HG03565 (cell line): ENCODE measurements at regions not wholly inside any gene's neighbourhood (a gene's known extent, or its start where the extent isn't known, plus 50 kb on each side); places are given as distances from the start of the nearest gene placed in this dataset.
A peak's percentile ranks its signal among the peaks of the same experiment; 100 is the strongest.
"Not testable (repeated sequence)": the region's sequence is repeated elsewhere in the genome, so short reads cannot be mapped to it uniquely, and the experiment has no call there.

Source experiments
- ATAC-seq: cut with Tn5 transposase; IDR thresholded peaks from one replicate; pipeline ENCODE4 v1.9.1; 2021; ENCODE audit warnings: mild to moderate bottlenecking, moderate library complexity; ENCODE audit not compliant: unreplicated experiment

DNA sequence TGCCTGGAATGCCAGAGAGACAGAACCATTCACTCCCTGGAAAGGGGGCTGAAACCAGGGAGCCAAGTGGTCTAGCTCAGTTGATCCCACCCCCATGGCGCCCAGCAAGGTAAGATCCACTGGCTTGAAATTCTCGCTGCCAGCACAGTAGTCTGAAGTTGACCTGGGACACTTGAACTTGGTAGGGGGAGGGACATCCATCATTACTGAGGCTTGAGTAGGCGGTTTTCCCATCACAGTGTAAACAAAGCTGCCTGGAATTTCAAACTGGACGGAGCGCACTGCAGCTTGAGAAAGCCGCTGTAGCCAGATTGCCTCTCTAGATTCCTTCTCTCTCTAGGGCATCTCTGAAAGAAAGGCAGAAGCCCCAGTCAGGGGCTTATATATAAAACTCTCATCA, 310.7 kb upstream of the DPPA4 start:
- no peak for ATAC-seq

DNA sequence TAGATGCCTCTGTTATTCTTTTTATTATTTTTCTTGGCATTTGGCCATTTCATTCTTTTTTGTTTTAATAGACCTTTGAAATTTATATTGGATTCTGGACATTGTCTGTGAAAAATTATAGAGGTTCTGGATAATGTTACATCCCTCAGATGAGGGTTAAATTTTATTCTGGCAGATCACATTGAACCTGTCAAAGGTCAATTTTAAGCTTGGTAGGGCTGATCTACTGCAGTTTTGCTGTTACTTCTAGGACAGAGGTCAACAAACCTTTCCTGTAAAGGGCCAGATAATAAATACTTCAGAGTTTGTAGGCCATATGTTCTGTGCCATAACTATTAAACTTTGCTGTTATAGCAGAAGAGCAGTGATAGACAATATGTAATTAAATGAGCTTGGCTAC, 318.9 kb upstream of the DPPA4 start:
- ATAC-seq, result no peak

DNA sequence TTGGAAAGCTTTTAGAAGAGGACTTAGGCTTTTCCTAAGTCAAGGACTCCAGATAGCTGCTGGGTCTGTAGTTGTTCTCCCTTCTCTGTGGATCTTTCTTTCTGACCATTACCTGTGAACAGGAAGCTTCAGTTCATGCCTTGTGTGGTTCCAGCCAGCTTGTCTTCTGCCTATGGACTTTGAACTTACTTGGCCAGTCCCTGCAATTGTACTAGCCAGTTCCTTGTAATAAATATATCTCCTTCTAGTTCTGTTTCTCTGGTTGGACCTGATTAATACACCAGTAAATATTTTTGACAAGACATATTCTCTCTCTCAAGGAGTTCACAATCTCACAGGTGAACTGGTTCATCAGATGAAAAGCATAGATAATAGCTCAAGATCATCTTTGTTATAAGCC, 341.3 kb upstream of the DPPA4 start:
- no peak for ATAC-seq

DNA sequence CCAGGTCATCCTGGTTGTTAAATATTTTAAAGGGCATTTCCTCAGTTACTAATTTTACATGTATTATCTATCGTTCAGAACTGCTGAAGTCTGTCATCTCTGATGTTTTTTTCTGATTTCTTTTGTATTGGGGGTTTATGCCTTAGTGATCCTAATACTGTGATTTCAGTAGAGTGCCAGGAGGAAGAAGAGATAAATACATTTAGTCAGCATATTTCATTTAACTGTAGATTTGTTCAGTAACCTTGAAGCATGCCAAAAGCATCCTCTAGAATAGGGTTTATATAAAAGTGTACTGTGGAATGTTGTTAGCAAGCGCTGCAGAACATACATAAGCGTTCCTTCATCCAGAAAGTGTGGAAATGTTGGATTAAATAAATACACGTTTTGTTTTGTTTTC, 342.3 kb upstream of the DPPA4 start:
- no peak for ATAC-seq

DNA sequence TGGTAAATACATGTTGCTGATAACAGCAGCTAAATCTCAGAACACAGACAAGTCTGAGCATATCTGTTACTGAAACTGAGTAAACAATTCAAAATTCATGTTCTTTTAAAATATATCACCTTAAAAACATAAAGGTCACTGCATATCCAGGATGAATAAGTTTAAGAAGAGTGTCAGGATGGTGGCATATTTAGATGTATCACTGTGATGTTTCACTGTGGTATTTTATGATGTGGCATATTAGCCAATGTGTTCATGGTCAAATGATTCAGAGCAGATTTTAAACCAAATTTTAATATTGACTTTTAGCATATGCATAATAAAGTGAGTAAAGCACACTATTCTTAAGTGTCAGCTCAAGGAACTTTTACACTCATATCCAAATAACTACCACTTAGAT, 346.4 kb upstream of the DPPA4 start:
- no peak for ATAC-seq

DNA sequence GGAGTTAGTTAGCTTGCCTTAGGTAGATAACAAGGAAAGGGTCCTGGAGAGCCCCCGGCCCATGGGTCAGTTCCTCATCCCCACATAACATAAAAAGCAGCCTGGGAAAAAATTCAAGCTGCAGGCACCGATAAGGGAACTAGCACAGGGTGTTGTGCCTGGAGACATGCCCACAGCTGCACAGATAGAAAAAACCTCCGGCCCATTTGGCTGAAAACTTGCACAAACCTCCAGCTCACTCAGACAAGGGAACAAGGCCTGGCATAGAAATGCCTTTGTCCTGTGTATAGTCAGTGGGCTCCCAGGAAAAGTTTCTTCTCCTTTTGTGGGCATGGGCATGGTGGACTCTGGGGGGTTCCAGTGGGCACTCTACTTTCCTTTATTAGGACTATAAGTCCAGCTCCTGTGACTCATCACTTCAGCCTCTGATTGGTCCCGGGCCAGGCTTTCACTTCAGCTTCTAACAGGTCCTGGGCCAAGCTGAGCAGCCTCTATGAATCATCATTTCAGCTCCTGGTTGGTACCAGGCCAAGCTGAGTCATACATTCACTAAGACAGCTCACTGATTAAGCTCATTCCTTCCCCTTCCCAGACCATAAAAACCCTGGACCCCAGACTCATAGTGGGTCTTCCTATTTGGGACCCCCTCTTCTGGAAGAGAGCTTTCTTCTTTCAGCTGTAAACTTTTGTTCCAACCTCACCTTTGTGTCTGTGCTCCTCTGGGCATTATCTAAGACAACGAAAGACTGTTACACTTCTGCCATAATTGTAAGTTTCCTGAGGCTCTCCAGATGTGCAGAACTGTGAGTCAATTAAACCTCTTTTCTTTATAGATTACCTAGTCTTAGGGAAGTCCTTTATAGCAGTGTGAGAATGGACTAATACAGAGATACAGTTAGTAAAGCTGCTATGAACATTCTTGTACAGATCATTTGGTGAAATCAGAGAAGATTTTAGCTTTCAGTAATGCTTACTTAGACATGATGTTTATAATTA, 348.0 kb upstream of the DPPA4 start:
- ATAC-seq, result no peak

DNA sequence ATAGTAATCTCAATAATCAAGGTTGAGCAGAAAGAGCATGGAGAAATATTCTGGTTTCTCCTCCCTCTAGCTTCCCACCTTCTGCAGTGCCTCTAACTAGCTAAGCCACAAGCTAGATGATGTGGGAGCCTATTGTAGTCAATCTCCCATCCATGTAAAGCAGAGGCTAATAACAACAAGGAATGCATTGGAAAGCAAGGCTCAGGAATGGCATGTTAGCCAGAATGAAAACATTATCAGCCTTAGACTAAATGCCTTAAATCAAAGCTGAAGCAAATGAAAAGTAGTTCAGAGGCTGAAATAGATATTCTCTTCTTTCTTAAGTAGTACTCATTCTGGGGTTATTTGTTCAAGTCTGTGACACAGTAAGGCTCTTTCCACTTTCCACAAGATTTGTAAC, 350.3 kb upstream of the DPPA4 start:
- no peak for ATAC-seq

DNA sequence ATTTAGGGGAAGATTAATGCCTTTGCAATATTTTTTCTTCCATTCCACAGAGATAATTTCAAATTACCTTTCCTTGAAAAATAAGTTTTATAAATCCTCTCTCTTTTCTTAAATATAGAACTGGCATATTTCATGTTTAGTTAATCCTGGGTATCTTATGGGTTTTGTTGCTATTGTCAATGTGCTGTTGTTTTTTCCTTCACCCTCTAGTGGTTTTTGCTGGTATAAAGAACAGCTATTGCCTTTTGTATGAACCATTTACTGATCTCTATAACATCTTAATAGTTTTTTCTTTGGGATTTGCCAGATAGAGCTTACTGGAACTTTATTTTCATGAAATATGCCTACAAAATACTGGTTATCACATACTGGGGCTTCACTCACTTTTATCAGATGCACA, 359.6 kb upstream of the DPPA4 start:
- ATAC-seq, result no peak

DNA sequence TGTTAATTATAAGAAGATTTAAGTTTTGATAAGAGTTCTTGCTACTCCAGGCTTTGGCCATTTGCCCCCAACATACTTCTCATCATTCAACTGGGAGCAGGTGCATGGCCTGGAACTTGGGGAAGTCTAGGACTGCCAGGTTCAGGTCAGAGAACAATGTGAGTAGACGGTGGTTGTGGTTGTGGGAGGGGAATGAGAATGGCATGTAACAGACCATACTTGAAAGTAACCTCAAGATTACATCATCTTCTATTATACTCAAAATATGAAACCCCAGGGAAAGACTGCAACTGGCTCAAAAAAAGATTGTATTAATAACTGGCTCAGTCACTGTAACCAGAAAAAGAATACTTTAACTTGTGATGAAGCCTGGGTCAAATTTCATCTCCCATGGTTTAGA, 364.9 kb upstream of the DPPA4 start:
- ATAC-seq, result peak; percentile 79

DNA sequence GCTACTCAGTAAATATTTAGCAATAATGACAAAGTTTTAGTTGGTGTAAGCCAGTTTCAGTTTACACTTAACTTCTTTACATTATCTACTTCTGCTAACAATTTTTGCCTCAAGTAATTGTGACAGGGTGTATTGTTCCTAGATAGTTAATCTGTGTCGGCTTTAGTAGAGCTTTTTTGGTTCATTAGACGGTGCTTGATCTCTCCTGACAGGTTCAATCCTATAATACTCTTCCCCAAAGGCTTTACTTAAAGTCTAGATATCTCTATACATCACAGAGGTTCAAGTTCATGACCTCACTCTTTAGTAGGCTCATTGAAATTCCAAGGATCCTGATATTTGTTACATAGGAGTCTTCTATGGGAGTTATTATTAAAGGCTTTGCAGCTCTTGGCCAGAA, 365.6 kb upstream of the DPPA4 start:
- no peak for ATAC-seq

DNA sequence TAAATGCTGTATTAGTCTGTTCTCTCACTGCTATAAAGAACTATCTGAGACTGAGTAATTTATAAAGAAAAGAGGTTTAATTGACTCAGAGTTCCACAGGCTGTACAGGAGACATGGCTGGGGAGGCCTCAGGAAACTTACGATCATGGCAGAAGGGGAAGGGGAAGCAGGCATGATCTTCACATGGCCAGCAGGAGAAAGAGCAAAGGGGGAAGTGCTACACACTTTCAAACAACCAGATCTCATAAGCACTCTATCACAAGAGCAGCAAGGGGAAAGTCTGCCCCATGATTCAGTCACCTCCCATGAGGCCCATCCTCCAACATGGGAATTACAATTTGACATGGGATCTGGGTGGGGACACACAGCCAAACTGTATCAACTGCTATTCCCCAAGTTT, 367.8 kb upstream of the DPPA4 start:
- ATAC-seq, result not testable (repeated sequence)

DNA sequence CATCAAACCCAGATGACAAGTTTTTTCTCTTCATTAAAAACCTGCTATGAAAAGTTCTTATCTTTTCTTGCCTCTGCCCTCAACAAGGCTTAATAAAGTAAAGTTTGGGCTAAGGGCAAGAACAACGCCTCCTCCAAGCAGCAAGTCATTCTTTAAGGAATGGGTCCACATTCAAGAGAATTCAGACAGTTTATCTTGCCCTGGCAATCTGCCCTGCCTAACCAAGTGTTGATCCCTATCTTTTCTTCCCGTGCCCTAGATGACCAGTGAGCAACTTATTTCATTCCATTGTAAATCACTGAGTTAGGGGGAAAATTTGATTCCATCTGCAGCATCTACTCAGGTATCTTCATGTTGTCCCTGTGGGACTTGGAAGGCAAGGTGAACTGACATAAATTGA, 370.3 kb upstream of the DPPA4 start:
- ATAC-seq, result no peak

DNA sequence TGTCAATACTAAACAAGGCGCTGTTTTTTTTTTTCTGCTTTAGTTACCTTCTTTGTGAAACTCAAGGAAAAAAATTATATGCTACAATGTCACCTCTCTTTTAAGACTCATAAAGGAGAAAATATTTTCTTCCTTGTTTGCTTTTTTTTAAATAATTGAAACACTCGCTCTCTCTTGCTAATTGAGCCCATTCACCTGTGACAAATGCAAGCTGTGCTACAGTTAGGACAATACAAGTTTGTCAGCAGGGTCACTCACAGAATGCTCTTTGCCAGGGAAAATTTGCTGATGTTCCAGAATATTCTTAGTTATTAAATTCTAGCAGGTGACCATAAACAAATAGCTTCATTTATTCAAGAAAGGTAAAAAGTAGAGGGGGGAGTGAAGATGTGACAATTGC, 375.9 kb upstream of the DPPA4 start:
- ATAC-seq, result no peak

DNA sequence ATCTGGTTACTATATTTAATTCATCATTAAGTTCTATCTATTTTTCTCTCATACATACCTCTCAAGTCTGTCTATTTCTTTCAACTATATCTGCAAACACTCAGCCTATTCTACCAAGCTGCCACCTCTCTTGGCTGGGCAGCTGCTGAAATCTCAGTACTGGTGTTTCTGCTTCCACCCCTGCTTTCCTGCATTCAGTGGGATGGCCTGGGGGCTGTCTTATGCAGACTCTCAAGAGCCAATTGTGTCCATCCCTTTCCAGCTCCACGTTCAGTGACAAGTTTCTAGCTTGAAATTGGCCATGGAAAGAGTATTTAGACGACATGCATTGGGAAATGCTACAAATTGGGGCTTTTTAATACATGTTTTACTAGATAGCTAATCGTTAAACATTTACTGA, 378.4 kb upstream of the DPPA4 start:
- ATAC-seq, result no peak

DNA sequence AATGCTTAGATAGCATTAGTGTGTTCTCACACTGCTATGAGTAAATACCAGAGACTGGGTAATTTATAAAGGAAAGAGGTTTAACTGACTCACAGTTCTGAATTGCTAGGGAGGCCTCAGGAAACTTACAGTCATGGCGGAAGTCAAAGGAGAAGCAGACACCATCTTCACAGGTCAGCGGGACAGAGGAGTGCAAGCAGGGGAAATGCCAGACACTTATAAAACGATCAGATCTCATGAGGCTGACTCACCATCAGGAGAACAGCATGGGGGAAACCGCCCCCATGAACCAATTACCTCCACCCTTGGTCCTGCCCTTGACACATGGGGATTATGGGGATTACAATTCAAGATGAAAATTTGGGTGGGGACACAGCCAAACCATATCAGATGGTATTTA, 381.5 kb upstream of the DPPA4 start:
- no peak for ATAC-seq

DNA sequence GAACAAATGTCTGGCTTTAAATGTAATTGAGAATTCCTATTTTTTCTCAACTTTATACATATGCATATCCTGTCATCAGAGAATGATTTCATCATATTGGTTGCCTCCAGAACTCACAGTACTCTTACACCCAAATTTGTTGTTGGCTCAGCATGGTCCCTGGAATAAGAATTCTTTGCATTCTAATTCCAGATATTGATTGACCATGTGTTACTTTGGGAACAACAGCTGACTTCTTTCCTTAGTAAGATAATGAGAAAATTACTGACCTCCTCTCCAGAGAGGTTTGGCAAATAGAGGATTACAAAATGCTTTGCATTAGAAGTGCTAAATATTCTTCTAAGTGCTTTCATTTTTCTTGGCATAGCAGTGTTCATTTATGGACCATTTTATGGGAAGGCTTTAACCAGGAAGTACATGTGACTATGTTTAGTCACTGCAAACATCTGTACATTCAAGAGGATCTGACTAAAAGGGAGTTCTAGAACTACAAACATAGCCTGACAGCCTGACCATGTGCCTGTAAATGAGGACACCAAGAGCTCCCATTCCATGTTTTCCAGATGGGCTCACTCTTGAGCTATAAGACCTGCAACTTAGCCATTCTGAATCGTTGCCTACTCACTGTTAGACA, 391.6 kb upstream of the DPPA4 start:
- no peak for ATAC-seq

DNA sequence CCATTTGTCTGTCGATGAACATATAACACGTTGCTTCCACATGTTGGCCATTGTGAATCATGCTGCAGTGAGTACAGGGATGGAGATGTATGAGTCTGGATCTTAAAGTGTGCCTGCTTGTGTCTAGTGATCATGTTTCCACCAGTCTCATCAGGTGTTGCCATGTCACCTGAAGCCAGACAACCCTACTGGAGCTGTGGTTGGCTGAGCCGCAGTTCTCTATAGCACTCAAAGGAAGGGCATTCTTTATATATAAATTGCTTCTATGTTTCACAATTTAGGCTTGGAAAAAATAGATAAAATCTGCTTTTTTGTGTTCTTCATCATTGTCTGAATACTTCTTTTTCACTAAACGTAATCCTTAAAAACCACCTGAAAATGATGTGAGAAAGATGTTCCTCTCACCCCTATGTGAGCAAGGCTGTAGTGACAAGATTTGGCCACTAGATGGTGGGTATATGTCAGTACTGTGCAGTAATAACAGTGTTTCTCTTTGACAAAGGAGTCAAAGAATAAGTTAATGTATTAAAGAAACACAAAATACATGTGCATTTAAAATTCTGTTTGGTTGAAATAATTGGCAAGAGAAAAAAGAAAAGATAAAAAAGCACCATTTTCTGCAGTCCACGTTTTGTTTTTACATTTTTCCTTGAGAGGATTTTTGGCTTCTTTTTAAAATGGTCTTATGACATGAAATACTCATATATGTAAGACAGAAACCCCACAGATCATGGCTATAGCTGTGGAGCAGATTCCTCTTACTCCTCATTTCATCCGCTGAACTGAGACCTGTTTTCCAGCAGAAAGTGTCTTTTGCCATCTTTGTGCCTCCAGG, 394.5 kb upstream of the DPPA4 start:
- ATAC-seq, result peak; percentile 84

DNA sequence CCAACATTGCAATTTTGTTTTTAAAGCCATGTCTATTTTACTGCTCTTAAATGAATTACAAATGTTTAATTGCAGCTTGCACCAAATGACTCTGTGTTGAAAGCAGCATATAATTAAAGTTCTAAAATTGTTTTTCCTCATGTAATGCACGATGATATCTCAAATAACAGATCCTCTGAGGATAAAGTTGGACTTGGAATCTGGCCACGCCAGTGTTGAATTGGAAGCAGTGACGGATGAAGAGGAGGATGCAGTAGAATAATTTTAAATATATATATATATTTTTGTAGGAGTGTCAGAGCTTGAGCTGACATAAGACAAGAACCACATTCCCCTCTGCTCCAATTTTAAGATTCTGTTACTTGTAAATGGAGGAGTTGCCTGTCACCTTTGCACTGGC, 406.6 kb upstream of the DPPA4 start:
- ATAC-seq, result no peak

DNA sequence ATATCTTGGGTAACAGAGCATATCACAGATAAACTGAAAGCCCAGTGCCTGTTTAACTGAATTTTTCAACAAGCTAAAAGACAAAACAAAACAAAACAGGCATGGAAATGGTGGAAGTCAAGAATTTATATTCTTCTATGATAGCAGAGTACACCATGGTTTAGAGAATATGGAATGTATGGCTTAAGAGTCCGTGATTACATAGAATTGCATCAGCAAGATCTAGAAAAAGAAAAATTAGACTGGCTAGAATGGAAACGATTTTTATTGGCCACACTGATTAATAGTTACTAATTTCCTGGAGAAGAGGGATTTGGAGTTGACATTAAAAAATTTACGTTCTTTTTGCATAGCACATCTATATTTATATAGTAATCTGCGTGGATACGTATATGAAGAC, 435.2 kb upstream of the DPPA4 start:
- ATAC-seq, result no peak

DNA sequence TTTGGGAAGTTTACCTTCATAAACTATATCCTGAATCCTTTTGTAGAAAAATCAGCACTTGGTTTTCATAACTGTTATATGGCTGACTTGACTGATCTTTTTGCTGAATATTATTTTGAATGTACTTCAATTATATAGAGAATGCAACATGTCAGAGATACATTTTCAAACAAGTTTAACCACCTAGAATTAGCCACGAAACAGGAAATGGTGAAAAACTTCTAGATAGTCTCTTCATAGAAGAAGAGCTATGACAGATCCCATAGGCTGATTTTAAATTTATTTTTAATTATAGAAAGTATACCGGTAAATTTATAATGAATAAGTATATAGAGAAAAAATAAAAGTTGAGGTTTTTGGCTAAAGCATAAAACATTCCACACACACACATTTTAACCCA, 436.8 kb upstream of the DPPA4 start:
- no peak for ATAC-seq

DNA sequence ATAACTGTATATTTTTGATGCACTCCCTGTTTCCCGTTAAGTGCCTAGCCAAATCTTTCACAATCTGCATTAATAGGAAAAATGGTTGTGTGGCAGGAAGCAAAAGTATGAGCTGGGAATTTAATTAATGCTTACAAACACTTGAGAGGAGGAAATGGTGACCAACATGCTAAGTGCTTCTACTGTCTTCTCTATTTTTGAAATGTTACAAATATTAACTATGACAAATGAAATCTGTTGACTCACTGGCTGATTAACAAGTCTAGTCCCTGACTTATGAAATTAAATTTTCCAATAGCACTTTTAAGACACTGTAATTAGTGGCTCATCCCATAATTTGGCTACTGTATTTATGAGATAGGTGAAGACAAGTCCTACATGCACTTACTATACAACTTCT, 446.9 kb upstream of the DPPA4 start:
- no peak for ATAC-seq
